ENCODE measurements at regions not wholly inside any gene's neighbourhood (a gene's known extent, or its start where the extent isn't known, plus 50 kb on each side); places are given as distances from the start of the nearest gene placed in this dataset.

- TF ChIP-seq, protein P1, sequence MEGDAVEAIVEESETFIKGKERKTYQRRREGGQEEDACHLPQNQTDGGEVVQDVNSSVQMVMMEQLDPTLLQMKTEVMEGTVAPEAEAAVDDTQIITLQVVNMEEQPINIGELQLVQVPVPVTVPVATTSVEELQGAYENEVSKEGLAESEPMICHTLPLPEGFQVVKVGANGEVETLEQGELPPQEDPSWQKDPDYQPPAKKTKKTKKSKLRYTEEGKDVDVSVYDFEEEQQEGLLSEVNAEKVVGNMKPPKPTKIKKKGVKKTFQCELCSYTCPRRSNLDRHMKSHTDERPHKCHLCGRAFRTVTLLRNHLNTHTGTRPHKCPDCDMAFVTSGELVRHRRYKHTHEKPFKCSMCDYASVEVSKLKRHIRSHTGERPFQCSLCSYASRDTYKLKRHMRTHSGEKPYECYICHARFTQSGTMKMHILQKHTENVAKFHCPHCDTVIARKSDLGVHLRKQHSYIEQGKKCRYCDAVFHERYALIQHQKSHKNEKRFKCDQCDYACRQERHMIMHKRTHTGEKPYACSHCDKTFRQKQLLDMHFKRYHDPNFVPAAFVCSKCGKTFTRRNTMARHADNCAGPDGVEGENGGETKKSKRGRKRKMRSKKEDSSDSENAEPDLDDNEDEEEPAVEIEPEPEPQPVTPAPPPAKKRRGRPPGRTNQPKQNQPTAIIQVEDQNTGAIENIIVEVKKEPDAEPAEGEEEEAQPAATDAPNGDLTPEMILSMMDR (IDR thresholded peaks at IDR 0.05; ENCODE audit: low read depth, low read length, missing input control): no peak
- TF ChIP-seq, protein P2, sequence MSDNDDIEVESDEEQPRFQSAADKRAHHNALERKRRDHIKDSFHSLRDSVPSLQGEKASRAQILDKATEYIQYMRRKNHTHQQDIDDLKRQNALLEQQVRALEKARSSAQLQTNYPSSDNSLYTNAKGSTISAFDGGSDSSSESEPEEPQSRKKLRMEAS (IDR thresholded peaks at IDR 0.05): no peak
- TF ChIP-seq JUND (IDR thresholded peaks at IDR 0.05): no peak
Measured at GRCh38 chr12:32025906-32026305, 66.7 kb downstream of the RESF1 start.
